Fibroblast of the conjunctiva (primary cell): ENCODE measurements at regions not wholly inside any gene's neighbourhood (a gene's known extent, or its start where the extent isn't known, plus 50 kb on each side); places are given as distances from the start of the nearest gene placed in this dataset.

Experiments used
- DNase-seq: peaks from one replicate; pipeline ENCODE4 v3.0.0-alpha.2; 2010; ENCODE audit warnings: low read depth

DNA sequence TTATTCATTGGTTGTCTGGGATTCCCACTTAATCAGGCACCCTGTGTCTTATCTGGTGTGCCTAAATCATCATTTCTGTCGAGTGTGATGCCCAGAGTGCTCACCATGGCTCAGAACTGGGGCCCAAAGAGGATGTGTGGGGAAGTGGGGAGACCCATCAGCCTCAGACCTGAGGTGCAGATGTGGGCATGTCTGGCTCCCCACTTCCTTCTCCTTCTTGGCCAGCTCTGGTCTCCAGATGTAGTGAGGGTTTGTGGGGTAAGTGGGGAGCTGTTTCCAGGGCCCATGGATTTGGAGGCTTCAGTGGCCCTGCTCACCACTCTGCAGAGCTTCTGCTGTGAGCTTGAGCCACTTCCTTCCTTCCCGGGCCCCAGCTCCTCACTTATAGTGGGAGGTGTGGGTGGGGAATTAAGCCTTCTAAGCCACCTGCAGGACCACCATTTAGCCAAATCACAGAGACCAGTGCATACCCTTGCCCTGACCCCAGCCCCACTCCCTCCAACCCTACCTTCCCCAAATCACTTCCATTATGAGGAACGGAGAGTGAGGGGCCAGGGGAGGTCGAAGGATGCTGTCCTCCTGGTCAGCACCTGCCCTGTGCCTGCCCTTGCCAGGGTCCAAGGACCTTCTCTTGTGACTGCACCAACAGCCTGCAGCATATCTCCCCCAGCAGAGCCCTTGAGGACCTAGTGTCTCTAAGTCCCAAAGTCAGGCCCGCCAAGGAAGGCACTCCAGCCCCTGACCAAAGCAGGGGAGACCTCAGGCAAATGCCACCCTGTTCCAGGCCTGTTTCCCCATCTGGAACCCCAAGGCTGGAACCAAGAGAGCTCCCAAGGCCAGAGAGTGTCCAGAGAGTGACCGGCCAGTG is 278.2 kb upstream of the RTL1 start:
- no peak for DNase-seq

DNA sequence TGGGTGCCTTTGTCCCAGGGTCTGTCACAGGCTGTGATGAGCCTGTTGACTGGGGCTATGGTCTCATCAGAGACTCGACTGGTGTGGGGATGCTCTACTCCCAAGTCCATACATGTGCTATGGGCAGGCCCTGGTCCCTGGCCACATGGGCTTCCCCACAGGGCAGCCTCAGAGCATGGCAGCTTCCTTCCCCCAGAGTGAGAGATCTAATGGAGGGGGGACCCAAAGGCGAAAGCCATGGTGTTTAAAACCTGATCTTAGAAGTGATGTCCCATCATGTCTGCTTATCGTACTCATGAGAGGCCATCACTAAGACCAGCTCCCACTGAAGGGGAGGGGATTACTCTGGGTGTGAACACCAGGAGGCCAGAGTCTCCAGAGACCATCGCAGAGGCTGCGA is 279.0 kb upstream of the RTL1 start:
- no peak for DNase-seq

DNA sequence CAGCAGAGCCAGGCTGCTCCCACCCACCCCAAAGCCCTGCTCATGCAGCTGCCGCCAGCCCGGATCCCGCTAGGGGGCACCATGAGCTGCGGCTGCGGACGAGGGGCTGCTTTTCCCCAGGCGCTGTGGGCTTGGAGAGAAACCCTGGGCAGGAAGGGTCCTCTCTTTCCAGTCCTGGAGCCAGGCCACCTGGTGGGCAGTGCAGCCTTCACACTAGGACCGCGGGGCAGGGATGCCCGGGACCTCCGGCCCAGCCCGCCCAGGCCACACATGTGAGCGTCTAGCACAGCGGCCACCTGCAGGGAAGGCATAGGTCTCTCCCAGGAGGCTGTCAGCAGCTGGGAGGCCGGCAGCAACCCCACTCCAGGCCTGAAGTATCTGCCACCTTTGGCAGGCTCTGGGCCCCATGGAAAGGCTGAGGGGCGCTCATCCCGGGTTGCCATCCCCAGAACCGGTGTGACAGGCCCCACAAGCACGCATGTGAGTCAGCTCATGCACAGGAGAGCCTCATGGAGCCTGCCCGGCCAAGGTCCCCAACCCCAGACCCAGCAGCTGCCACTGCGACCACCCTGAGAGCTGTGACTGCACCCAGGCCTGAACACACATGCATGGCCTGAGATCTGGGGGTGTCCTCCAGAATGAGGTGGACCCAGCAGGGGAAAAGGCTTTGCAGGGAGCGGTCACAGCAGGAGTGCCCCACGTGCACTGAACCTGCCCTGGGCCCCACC is 280.0 kb upstream of the RTL1 start:
- DNase-seq, result no peak

DNA sequence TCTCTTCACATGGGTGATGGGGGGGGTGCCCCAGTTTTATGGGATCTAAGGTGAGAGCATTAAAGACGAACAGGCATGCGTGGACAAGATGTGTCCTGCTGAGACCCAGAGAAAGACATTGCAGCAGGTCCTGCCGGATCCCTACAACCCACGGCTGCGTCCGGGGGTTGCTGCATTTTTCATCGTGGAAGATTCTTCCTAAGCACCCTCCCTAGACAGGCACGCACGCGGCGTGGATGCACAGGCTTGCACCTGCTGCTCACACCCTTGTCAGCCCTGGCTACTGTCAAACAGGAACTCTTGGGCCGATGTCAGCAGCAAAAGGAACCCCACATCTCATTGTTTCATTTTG is 280.6 kb upstream of the RTL1 start:
- DNase-seq, result no peak

DNA sequence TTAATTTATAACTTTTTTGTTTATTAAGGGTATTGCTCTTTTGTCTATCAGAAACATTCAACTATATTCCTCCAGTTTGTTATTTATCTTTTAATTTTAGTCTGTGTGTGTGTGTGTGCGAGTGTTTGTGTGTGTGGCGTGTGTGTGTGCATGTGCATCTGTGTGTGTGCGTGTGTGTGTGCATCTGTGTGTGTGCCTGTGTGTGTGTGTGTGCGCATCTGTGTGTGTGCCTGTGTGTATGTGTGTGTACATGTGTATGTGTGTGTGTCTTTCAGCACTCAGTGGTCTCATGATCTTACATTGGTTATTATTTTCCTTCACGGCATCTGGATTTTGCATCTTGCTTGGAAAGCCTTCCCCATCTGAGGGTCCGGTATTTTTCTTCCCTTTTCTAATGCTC is 281.1 kb upstream of the RTL1 start:
- DNase-seq, result no peak

- no peak for DNase-seq
Measured at GRCh38 chr14:101185073-101185835, 281.7 kb upstream of the RTL1 start.

DNA sequence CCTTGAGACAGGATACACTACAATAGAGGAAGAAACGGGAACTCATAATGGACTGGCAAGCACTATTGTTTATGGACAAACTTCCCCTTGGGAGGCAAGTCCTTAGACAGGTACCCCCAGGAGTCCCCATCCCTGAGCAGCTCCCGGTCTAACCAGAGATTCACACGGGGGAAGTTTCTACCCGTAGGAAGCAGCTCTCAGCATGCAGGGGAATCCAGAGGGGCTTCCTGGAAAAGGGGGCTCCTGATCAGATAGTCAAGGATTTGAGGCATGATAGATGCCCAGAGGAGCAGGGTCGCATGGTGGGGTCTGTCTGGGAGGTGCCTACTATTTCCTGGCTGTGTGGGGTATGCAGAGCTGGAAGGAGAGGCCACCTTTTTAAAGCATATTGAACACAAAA is 282.4 kb upstream of the RTL1 start:
- DNase-seq, result no peak

DNA sequence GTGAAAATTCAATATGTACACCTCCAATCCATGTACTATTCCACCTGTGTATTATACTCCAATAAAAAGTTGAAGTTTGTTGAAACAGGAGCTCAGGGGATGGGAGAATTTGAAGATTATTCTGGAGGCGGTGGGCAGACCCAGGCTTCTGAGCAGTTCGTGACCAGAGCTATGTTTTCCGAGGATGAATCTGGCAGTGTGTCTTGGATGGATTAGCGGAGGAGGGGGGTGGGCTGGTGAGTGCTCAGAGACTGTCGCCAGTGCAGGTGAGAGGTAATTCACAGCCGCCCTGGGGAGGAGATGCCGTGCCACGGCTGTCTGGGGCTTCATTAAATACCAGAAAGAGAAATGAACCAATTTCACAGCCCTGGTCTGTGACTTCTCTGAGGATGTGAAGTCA is 283.0 kb upstream of the RTL1 start:
- DNase-seq, result no peak

GRCh38 chr14:101186992-101187815 is 283.7 kb upstream of the RTL1 start:
- DNase-seq, result no peak

DNA sequence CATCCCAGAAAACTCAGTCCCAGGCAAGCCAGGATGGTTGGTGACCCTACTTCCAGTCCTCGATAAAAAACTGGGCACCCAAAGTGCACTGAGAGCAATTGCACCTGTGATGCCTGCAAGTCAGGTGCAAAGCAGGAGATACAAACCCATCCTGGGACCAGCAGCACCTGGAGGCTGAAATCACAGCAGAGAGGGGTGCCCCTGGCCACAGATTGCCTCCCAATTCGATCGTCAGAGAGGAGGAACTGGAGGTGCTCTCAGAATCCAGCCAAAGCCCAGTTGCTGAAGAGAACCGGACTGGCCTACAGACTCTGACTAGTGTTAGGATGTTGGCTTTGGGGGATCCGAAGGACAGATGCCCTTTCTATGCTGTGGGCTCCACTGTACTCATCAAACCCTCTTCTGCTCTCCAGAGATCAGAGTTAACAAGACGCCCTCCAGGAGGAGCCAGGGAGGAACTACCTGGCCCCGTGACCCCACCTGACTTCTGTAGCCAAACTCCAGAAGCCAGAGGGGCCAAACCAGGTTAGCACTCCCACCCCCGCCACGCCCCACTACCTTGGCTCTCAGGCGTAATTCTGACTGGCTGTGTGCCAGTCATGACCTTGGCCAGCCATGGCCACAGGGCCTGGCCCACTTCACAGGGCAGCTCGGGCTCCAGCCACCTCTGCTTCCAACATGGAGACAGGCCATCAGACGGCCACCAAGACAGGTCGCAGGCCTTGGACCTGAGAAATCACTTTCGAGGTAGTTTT is 284.5 kb upstream of the RTL1 start:
- DNase-seq, result no peak

- no peak for DNase-seq
Measured at GRCh38 chr14:101188571-101188915, 285.0 kb upstream of the RTL1 start.

GRCh38 chr14:101189266-101189665 is 285.7 kb upstream of the RTL1 start:
- DNase-seq, result no peak

GRCh38 chr14:101189962-101190560 is 286.5 kb upstream of the RTL1 start:
- DNase-seq, result no peak

GRCh38 chr14:101191101-101191720 is 287.7 kb upstream of the RTL1 start:
- no peak for DNase-seq

- DNase-seq, result no peak
Measured at GRCh38 chr14:101191721-101192660, 288.5 kb upstream of the RTL1 start.

DNA sequence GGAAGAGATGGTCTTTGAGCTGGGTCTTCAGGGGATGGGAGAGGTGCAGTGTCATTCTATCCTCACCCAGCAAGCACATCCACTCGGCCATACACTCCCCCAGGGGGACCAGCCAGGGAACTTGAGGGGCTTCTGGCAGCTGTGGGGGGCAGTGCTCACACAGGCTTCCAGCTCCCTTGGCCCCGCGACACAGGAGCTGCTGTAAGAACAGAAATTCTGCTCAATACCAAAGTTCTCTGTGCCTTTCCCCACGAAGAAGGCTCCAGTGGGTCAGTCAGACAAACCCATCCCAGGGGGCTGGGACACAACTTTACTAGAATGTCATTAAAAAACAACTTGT is 289.1 kb upstream of the RTL1 start:
- DNase-seq, result no peak

DNA sequence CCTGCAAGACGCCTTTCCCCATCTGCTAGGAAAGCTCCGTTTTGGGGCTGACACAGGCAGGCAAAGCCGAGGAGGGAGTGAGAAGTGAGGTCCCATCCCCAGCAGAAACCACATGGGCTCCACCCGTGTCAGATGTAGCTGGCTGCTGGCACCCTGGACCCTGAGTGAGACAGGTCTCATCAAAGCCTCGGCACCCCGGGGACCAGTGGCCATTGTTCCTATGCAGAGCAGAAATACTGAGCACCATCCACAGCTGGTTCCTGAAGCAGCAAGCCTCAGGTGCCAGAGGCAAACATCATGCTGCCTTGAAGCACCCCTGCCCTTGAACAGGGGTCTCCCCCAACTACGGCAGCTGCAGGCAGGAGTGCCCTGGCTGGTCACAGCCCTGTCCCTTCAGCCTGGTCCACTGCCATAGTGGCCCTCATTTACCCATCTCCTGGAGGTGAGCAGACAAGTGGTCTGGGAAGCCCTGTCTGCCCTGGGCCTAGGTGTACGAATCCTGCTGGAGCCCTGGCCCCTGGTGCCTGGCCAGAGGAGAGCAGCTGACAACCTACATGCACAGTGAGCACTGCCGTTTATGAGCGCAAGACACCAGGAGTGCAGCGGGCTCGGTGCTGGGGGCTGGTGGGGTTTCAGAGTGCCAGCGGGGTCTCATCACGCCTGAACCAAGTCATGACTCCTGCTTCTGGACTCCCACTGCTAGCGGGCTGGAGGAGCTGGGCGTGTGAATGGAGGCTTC is 289.8 kb upstream of the RTL1 start:
- DNase-seq, result no peak

GRCh38 chr14:101193845-101194372 is 290.4 kb upstream of the RTL1 start:
- DNase-seq, result no peak
